ENCODE measurements at regions not wholly inside any gene's neighbourhood (a gene's known extent, or its start where the extent isn't known, plus 50 kb on each side); places are given as distances from the start of the nearest gene placed in this dataset.

- no peak for TF ChIP-seq CTCF (conservative IDR thresholded peaks at IDR 0.05; ENCODE audit: low read length)
- no peak for TF ChIP-seq EZH2phosphoT487 (IDR thresholded peaks at IDR 0.05; ENCODE audit: borderline replicate concordance)
Observed at GRCh38 chr22:47997052-47997590, 1234.7 kb downstream of the TBC1D22A start.
